Stimulated activated CD8-positive, alpha-beta memory T cell treated with anti-CD3 and anti-CD28 coated beads, Interleukin-15, amount 100 ng/mL, for 1 hour (primary cell): ENCODE measurements at regions not wholly inside any gene's neighbourhood (a gene's known extent, or its start where the extent isn't known, plus 50 kb on each side); places are given as distances from the start of the nearest gene placed in this dataset.
"Not testable (repeated sequence)": the region's sequence is repeated elsewhere in the genome, so short reads cannot be mapped to it uniquely, and the experiment has no call there.

Experiments
- DNase-seq: peaks from one replicate; pipeline ENCODE4 v3.0.0-alpha.2; 2020; ENCODE audit warnings: low read depth

DNA sequence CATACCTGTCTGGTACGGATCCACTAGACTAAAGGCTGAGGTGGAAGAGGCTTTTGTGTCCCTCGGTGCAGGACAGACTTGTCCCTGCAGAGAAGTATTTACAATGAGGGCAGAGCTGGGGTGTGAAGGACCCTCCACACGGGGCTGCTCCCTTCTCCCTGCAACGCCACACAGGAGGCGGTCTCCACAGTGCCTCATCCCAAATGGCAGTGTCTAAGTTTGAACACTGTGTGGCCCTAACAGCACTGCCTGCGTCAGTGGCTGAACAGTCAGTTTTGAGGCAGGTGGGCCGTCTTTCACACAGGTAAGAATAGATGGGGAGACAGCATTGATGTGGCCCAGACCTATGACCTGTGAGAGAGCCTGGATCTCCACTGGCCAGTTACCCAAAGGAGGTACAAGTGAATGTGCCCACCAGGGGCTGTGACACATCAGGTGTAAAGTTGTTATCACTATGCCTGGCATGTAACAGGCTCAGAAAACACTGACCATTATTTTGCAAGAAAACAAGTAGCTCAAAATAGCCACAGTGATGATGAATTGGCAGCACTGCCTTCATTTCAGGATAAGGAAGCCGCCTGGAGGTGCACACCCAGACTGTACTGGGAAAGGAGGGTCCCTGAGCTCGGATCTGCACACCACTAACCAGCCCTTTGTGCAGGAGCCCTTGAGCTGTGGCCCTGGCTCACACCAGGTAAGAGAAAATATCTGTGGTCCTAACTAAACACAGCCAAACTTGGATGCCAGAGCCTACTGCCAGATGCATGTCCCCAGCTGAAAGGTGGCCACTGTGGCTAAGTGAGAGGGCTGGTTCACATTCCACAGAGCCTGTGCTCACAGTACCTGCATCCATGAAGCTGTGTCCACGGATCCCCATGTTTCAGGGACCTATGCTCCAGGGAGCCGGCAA is 246.7 kb downstream of the DLL1 start:
- DNase-seq = no peak

DNA sequence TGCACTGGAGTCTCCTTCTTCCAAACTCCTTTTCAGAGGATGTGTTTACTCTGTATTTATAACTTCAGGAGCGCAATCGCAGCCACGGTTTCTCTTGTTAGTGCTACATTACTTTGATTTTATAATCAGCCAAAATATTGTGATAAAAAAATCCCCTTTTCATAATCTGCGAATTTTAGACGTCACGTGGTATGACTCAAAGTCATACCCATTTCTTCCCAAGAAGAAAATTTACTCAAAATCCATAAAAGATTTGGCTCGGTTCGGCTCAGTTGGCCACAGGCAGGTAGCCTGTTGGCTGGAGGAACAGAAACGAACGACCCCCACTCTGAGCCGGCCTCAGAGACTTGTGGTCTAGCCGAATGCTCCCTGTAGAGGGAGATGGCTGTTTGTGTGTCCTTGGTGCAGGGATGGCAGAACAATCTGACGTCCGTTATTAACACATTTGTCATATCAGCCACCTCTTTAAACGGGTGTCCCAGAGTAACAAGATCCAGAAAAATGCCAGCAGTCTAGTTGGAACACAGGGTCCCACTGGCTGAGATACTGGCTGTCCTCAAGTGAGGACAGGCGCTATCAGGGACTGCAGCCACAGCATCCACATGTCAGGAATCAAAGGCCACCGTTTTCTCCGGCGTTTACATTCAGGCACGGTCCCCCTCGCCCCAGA is 247.6 kb downstream of the DLL1 start:
- DNase-seq = no peak

DNA sequence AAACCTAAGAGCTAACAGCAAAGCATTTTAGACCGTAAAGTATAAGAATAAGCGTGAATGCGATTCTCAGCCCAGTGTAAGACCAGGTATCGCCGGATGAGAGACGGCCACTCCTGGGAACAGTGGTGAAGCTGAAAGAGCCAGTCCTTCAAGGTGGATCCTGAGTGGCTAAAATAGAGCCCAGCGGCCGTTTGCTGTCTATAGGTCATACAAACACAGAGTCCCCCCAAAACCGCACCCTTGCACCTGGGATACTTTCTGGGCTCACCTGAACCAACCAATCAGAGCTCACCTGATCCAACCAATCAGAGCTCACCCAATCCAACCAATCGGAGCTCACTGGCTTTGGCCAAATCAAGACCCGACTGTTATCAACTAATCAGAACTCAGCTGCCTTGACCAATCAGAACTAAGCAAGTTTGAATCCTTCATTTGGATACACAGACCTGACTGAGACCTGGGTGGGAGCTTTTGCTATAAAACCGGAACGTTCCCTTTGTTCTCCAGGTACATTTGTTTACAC is 248.2 kb downstream of the DLL1 start:
- no peak for DNase-seq

DNA sequence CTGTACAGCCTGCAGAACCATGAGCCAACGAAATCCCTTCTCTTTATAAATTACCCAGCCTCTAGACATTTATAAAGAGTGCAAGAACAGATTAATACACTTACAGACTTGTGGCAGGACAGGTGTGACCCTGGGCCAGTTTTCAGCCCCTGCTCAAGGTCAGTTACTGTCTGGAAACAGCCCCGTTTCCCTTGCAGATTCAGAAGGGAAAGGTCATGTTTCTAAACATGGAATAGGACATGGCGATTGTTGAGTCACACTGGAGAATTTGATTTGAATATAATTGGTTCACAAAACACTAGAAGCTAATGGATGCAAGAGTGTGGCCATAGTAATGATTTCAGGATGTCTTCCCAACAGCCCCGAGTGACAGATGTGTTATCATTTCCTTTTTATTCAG is 248.8 kb downstream of the DLL1 start:
- no peak for DNase-seq

DNA sequence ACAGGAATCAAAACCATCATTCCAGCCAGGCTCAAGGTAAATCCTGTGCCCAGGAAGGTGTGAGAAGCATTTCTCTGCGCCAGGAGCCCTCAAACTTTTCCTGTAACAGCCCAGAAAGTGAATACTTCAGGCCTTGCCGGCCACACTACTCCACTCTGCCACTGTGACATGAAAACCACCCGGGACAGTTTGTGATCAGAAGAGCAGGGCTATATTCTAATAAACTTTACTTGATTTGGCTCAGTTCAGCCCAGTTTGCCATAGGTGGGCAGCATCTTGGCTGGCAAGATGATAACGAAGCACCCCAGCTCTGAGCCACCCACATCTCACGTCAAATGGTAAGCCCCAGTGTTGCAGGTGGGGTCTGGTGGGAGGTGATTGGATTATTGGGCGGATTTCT is 249.4 kb downstream of the DLL1 start:
- no peak for DNase-seq

DNA sequence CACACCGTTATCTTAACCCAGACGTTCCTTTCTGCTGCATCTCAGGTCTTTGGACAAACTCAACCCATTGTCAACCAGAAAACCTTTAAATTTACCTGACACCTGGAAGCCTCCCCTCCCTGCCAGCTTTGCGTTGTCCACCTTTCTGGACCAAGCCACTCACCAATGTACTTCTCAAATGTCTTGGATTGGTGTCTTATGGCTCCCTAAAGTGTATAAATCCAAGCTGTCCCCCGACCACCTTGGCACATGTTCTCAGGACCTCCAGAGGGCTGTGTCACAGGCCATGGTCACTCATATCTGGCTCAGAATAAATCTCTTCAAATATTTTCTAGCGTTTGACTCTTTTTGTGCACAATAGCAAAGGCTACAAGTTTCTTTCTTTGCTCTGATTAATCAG is 250.0 kb downstream of the DLL1 start:
- no peak for DNase-seq

DNA sequence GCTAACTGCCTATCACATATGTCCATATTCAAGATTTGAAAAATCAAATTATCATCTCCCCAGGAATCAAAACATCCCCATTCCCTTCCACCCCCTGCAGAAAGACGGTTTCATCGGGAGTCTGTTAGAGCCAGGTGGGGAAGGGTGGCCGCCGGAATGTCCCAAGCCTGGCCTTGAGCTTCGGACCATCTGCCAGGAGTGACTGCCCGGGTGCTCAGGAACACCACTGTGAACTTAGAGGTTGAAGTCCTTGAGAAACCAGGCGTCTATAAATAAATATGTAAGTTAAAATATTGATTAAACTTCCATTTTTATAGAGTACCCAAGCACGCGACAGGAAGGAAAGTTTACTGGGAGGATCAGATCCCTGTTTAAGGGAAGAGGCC is 250.8 kb downstream of the DLL1 start:
- DNase-seq = no peak

DNA sequence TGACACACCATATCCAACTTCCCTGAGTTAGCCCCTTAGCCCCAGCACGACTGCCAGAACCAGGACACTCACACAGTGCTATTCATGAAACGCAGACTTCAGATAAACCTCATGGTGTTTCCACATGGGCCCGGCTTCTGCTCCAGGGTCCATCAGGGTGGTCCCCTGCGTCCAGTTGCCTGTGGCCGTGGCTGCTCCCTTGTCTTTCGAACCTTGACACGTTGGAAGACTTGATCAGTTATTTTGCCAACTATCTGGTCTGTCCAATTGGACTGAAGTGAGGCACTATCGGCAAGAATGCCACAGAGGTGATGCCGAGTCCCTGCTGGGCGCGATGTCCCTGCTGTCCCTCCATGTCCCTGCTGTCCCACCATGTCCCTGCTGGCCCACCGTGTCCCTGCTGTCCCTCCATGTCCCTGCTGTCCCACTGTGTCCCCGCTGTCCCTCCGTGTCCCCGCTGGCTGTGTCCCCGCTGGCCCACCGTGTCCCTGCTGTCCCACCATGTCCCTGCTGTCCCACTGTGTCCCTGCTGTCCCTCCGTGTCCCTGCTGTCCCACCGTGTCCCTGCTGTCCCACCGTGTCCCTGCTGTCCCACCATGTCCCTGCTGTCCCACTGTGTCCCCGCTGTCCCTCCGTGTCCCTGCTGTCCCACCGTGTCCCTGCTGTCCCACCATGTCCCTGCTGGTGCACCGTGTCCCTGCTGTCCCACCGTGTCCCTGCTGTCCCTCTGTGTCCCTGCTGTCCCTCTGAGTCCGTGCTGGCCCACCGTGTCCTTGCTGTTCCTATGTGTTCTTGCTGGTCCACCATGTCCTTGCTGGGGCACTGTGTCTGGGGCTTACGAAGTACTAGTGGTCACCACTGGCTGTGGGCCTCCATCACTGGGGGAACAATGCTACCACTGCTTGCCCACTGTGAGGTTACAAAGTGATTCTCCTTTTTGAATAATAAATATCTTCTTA is 251.4 kb downstream of the DLL1 start:
- no peak for DNase-seq

DNA sequence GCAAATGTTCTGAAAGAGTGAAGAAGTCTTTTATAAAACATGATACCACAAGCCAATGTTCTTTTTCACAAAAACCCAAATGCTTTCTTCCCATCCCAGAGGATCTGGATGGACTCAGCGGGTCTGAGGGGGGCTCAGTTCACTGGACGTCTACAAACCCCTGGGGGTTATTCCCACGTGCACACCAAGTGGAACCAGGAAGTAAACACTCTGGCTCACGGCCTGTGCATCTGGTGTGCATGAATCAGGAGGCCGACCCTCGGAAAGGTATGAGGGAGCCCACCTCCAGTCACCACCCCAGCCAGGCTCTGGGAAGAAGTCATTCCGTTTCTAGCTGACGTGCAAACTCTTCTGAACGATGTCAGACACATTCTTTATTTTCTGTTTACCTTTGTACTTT is 252.2 kb downstream of the DLL1 start:
- no peak for DNase-seq

DNA sequence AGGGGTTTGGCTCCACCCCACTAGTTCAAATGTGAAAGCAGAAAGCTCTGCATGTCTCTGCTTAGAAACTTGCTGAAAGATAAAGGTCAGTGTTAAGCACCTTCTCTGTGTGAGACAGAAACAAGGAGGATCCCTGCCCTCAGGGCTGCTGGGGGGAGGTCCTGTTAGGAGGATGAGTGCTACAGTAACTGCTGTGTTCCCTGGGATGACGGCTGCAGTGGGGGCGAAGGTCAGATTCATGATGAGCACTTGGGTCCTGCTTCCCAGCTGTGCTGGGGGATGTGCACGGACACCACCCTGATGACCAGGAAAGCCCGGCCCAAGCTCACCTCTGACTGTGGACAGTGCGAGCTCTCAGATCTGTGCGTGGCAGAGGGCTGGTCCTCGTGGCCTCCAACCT is 252.6 kb downstream of the DLL1 start:
- no peak for DNase-seq

DNA sequence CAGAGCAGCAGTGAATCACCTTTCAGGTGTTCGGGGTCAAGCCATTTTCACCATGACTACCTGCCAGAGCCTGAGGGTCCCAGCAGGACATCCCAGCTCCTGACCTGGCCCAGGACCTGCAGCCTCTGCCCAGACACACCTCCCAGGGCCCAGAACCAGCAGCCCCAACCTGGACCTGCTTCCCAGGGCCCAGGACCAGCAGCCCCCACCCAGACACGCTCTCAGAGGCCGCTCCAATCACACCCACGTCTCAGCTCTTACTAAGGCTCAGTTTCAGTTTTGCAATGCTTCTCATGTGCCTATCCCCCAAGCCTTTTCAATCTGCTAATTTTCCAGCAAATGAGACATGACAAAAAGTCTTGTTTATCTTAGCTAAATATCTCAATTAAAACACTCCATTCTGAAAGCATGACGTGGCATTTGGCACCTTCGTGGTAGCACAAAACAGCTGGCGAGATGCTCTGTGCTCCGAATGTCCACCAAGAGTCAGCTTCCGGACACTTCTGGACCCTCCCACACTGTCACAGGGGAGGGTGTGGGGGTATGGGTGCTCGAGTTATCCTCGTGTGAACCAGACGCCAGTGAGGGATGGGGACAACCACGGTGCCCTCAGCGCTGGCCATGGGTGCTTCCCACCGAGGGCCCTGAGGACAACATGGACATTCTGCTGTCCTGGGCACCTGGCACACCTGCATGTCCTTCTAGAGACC is 253.2 kb downstream of the DLL1 start:
- no peak for DNase-seq

DNA sequence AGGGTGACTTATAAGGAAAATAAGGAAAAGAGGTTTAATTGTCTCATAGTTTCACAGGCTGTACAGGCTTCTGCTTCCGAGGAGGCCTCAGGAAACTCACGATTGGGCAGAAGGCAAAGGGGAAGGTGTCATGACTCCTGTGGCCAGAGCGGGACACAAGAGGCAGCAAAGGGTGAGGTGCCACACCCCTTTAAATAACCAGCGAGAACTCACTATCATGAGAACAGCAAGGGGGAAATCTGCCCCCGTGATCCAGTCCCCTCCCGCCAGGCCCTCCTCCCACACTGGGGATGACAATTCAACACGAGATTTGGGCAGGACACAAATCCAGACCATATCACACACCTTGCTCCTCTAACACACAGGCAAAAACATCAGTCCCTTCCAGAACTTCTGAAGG is 254.0 kb downstream of the DLL1 start:
- no peak for DNase-seq

DNA sequence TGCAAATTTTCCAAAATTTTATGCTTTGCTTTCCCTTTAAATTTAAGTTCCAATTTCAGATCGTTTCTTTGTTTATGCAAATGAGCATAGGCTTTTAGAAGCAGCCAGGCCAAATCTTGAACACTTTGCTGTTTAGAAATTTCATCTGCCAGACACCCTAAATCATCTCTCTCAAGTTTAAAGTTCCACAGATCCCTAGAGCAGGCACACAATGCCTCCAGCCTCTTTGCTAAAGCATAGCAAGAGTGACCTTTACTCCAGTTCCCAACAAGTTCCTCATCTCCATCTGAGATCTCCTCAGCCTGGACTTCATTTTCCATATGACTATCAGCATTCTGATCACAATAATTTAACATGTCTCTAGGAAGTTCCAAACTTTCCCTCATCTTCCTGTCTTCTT is 254.5 kb downstream of the DLL1 start:
- not testable (repeated sequence) for DNase-seq

DNA sequence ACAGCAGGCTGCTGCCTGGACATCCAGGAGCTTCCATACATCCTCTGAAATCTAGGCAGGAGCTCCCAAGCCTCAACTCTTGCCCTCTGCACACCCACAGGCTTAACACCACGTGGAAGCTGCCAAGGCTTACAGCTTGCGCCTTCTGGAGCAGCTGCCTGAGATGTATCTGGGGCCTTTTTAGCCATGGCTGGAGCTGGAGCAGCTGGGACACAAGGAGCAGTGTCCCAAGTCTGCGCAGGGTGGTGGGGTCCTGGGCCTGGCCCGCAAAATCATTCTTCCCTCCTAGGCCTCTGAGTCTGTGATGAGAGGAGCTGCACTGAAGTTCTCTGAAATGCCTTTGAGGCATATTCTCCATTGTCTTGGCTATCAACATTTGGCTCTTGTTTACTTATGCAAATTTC is 255.0 kb downstream of the DLL1 start:
- DNase-seq = no peak

DNA sequence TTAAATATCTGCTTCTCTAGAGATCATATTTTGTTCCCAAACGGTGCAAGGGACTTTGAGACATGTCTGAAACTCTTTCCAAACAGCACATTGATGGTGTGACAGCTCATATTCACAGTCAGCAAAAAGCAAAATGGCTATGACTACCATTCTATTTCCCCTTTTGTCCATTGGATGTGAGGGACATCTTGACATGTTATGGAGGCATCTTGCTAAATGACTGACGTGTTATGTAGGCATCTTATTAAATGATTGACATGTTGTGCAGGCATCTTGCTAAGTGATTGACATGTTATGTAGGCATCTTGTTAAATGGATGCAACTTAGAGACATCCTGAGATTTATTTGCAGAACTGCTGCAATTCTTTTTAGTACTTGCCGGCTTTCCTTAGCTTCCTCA is 255.8 kb downstream of the DLL1 start:
- DNase-seq = no peak

DNA sequence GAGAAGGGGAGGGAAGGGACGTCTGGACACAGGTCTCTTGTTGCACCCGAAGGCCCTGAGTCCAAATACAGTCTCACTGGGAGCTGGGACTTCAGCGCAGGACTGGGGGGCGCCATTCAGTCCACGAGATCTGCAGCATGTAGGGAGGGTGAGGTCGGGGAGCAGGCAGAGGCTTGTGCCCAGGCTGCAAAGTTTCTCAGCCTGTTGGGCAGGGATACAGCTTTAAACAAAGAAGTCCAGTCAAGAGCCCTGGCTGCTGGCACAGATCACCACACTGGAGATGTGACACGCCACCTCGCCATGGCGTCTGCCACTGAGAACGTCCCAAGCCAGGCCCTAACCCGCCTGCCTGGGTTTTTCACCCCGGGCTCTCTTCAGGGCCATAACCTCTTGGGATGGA is 256.6 kb downstream of the DLL1 start:
- DNase-seq = no peak

DNA sequence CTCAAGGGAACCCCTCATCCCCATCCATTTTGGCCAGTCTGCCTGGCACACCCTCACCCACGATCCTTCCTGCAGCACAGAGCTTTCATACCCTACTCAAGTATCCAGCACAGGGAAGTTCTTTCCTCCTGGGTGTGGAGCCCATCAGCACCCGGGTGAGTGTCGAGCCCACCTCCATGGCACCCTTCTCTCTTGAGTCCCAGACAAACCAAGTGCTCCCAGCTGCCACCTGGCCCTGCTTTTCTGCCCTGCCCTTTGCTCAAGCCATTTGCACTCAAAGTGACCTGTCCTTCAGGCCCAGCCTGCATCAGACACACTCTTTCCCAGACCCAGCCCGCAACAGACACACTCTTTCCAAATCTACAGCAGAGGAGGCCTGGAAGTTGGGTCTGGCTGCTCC is 257.2 kb downstream of the DLL1 start:
- no peak for DNase-seq

DNA sequence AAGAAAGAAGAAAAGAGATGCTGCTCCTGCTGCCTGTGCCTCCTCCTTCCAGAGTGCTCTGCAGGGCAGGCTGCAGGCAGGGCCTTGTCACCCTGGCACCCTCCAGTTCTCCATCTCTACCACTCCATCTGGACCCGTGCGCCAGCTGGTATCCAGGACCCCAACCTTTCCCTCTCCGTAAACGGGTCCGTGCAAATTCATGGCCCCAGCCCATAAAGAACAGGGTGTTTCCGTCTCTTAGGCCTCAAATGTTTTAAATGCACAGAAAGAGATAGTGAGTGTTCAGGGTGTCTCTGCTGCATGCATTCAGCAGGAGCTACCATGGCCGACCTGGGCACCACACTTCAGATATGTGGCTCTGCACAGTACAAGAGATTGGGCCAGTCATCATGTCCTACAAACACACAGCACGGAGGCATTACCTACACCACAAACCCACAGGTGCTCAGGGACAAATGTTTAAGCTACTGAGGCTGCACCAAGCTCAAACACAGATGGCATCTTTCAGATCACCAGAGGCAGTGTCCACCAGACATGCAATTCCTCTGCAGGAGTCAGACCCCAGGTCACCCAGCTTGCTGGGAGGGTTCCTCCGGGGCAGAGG is 258.1 kb downstream of the DLL1 start:
- DNase-seq = no peak

DNA sequence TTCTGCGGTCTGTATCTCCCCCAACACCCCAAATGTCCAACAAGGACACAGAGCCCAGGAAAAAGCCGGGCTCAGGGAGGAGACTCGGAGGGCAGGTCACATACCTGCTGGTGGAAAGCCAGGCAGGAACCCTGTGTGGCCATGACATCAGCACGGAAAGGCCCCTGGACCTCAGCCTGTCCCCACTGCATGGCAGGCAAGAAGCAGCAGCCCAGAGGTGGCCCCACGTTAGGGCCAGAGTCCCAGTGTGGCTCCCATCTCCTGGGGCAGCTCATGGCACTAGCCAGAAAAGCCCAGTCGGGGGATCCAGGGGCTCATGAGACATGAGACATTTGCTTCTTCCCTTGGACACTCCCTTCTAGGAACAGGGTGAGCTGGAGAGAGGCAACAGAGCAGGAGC is 258.7 kb downstream of the DLL1 start:
- DNase-seq = no peak

DNA sequence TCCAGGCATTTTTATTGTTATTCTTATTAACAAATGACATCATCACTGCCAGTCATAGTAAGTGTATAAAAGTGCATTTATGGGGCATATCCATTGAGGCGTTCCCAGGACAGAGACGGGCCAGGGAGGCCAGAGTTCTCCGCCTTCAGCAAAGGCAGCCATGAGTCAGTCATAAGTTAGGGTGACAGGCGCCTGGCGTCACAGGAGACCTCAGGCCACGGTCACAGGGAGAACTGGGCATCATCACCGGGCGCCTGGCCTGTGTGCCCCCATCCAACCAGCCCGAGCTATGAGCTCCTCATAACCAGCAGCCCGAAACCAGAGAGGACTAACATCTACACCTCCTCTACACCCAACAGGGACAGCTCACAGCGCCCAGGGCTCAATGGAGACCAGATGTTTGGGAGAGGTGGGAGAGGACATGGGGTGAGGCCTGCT is 259.2 kb downstream of the DLL1 start:
- DNase-seq = no peak

DNA sequence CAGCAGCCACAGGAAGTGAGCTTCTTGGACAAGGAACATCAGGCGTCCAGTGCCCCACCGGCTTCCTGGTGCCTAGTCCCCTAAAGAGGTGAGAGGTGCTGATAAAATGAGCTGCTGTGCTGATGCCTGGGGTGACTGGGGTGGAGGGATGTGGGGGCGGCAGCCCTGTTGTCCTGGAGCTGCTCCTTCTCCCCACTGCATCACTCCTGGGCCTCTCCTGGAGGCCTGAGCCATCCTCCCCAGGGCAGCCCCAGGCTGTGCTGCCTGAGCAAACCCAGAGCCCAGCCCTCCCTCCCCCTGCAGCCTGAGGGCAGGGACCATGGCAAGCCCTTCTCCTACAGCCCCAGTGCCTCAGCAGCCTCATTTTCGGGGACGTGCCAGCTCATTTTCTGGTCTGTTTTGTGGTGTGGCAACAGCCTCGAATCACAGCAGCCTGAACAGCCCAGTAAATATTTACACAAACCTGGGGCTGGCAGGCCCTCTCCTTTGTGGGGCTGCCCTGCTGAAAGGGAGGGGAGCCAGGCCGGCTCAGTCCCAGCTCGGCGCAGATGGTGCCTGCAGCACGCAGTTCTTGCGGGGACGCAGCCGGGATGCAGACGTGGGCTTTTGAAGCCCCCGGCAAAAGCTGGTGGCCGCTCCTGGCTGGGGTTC is 259.9 kb downstream of the DLL1 start:
- no peak for DNase-seq
